ENCODE measurements at regions not wholly inside any gene's neighbourhood (a gene's known extent, or its start where the extent isn't known, plus 50 kb on each side); places are given as distances from the start of the nearest gene placed in this dataset.

GRCh38 chr17:70230850-70231640, 61.7 kb downstream of the KCNJ2 start:
- DNase-seq (ENCODE audit: low read depth in 2 of 3, low spot score in 1 of 3), result no peak

DNA sequence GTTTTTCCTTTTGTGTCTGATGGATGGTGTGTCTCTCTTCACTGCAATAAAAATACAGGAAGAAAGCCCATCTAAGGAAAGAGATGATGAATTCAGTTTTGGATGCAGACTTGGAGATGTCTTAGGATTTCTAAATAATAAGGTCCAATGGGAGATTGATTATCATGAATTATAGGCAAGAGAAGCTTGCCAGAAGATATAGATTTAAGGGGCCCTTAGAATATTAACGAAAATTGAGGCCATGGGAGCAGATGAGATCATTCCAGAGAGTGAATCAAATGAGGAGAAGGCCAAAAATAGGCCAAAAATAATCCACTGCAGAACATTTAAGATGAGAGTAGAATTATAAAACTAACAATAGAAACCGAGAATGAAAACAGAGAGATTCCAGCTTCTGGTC, 63.1 kb downstream of the KCNJ2 start:
- no peak for DNase-seq (ENCODE audit: low read depth in 2 of 3, low spot score in 1 of 3)

- DNase-seq (ENCODE audit: low read depth in 2 of 3, low spot score in 1 of 3), result no peak
These were observed 65.9 kb downstream of the KCNJ2 start for GRCh38 chr17:70235252-70235651.

- no peak for DNase-seq (ENCODE audit: low read depth in 2 of 3, low spot score in 1 of 3)
These were observed 68.9 kb downstream of the KCNJ2 start for GRCh38 chr17:70238228-70238627.

GRCh38 chr17:70238646-70239045, 69.3 kb downstream of the KCNJ2 start:
- DNase-seq (ENCODE audit: low read depth in 2 of 3, low spot score in 1 of 3), result no peak

DNA sequence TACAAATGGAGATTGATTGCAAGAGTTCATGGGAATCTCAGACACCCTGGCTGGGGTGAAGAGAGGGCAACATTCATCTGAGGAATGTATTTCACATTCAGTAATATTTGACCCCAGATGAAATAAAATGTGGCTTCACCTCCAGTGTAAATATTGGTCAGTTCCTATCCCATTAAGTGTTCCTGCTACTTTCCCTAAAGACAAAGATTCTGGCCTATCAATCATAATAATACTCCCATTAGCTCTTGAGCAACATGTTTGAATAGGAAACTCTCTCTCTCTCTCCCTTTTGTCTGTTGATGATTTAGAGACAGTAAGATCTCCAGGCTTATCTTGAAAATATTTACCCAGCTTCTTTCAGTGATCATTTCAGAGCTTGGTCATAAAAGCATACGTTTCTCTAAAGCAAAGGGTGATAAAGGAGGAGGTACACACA, 70.1 kb downstream of the KCNJ2 start:
- DNase-seq (ENCODE audit: low read depth in 2 of 3, low spot score in 1 of 3), result no peak

GRCh38 chr17:70241071-70241470, 71.7 kb downstream of the KCNJ2 start:
- no peak for DNase-seq (ENCODE audit: low read depth in 2 of 3, low spot score in 1 of 3)

GRCh38 chr17:70242781-70243437, 73.6 kb downstream of the KCNJ2 start:
- DNase-seq (ENCODE audit: low read depth in 2 of 3, low spot score in 1 of 3), result no peak

DNA sequence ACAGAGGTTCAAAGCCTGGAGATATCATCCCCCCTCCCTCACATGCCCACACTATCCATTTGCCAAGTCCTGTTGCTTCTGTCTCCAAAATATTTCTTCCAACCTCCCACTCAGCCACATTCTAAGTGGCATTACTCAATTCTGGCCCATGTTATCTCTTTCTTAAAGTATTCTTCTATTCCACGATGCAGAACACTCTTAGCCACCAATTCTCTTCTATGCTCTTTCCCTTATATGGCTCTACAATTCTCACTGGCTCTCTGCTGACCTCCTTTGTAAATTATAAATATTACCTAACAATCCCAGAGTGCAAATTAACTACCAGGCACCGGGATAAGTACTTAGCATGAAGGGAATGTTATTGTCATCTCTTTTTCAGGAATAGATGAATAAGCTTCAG, 82.4 kb downstream of the KCNJ2 start:
- no peak for DNase-seq (ENCODE audit: low read depth in 2 of 3, low spot score in 1 of 3)

- no peak for DNase-seq (ENCODE audit: low read depth in 2 of 3, low spot score in 1 of 3)
These were observed 85.6 kb downstream of the KCNJ2 start for GRCh38 chr17:70254735-70255460.

DNA sequence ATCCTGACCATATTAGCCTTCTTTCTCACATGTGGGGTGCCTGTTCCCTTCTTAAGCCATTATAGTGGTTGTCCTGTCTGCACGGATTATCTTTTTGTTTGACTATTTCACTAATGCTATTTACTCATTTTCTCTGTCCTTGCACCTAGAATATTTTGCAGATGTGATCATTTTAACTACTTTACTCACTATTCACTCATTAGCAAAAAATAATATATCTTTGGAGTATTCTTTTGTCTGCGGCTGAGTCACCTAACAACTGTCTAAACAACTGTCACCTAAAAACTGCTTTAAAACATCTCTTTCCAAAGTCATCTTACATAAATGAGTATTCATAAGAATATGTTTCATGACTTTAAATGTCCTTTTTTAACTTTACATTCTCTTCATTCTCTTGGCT, 87.4 kb downstream of the KCNJ2 start:
- no peak for DNase-seq (ENCODE audit: low read depth in 2 of 3, low spot score in 1 of 3)

- no peak for DNase-seq (ENCODE audit: low read depth in 2 of 3, low spot score in 1 of 3)
These were observed 89.1 kb downstream of the KCNJ2 start for GRCh38 chr17:70258465-70258864.

DNA sequence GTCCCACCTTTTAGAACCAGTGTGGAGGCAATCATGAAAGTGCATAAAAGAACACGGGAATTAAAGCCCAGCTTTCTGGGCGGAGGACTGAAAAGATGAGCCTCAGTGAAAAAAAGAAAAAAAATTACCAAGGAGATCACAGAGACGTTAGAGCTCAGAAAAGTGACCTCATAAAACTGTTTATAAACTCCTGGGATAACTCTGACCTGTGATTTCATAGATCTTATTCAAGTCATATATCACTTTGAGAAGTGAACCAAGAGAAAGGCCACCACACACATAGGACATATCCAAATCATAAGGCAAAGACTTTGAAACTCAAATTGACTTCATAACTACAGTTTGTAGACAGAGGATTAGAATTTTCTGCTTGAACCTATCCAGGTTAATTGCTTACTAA, 90.1 kb downstream of the KCNJ2 start:
- DNase-seq (ENCODE audit: low read depth in 2 of 3, low spot score in 1 of 3), result no peak

DNA sequence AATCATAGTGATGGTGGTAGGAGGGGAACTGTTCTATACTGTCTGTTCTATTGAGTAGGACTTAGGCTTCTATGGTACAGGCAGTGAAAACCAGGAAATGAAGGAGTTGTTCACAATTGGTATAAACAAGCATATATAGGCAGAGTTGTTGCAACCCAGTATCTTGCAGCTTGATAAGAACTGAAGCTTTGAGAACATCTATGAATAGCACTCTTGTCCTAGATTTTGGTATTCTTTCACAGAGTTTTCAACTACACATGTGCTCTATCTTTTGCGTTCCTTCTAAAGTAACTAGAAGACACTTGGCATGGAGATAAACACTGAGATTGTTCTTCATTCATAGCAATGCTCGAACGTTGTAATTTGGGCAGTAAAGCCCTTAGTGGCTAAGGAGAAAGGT, 91.8 kb downstream of the KCNJ2 start:
- DNase-seq (ENCODE audit: low read depth in 2 of 3, low spot score in 1 of 3), result no peak

DNA sequence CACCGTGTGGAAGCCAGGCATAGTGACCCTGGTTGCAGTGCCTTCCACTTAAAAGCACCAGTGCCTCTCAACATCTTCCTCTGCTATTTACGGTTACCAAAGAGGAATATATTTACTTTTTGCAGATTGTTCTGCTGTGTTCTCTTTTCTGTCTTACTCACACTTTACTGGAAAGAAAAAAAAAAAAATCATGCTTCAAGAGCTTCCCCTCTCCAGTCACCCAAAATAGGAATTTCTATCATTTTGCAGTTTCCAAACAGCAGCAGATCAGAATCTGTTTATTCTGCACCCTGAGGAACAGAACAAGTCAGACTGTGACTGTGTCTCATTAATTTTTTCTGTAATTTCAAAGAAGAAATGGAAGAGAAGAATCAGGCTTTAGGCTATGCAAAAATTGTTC, 96.1 kb downstream of the KCNJ2 start:
- DNase-seq (ENCODE audit: low read depth in 2 of 3, low spot score in 1 of 3), result no peak

GRCh38 chr17:70266394-70266793, 97.1 kb downstream of the KCNJ2 start:
- DNase-seq (ENCODE audit: low read depth in 2 of 3, low spot score in 1 of 3), result no peak

- DNase-seq (ENCODE audit: low read depth in 2 of 3, low spot score in 1 of 3), result no peak
These were observed 99.1 kb downstream of the KCNJ2 start for GRCh38 chr17:70268383-70268782.

DNA sequence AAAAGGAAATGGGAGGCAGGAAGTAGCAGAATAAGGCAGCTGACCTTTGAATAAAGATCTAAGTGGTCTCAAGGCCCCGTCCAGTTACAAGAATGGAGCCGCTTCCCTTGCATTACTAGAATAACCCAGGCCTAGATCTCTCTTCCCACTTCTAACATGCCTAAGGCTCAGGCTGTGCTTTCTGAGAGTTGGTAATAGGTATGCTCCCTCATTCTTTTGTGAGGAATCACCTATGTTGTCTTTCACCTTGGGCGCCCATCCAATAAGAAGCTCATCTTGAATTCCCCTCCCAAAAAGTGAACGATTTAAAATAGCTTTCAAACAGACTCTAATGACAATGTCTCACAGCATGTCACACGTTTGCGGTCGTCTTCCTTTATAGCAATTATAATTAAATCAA, 101.2 kb downstream of the KCNJ2 start:
- DNase-seq (ENCODE audit: low read depth in 2 of 3, low spot score in 1 of 3), result no peak

GRCh38 chr17:70271200-70271599, 101.9 kb downstream of the KCNJ2 start:
- DNase-seq (ENCODE audit: low read depth in 2 of 3, low spot score in 1 of 3), result no peak

GRCh38 chr17:70271672-70272071, 102.3 kb downstream of the KCNJ2 start:
- no peak for DNase-seq (ENCODE audit: low read depth in 2 of 3, low spot score in 1 of 3)

GRCh38 chr17:70274255-70274654, 104.9 kb downstream of the KCNJ2 start:
- DNase-seq (ENCODE audit: low read depth in 2 of 3, low spot score in 1 of 3), result no peak

DNA sequence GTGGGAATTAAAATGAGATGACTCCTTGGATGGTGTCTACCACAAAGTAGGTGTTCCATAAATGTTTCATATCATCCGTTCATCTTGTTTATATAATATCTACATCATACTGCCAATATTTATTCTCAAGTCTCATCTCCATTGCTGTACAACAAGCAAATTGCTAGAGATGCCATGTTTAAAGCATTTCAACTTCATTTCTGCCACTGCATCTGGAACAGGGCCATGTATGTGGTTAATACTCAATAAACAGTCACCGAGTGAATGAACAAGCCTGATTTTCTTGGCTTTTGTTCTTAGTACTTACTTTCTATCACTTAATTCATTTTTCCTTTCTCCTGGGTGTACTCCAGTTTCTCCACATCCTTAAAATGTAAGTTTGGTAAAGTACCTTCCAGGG, 107.6 kb downstream of the KCNJ2 start:
- no peak for DNase-seq (ENCODE audit: low read depth in 2 of 3, low spot score in 1 of 3)
